Ovary (tissue), 7 donors: ENCODE measurements at regions not wholly inside any gene's neighbourhood (a gene's known extent, or its start where the extent isn't known, plus 50 kb on each side); places are given as distances from the start of the nearest gene placed in this dataset.

Source experiments
- DNase-seq, 5 donors: peaks; one replicate each; pipeline ENCODE4 v3.0.0-alpha.2; 2019 to 2020
- H3K27ac ChIP-seq, 2 donors: fragments of 200-600 bp; one replicate each; pipeline versions ENCODE4 v1.5.1 to v1.8.0; 2019 to 2022
- H3K27me3 ChIP-seq: fragments of 200-600 bp; one replicate; pipeline ENCODE4 v1.8.0; 2022
- H3K36me3 ChIP-seq: fragments of 200-600 bp; sonication (generic); one replicate; pipeline ENCODE4 v1.5.1; 2019
- H3K4me1 ChIP-seq: one replicate; pipeline ENCODE4 v1.8.1; 2013; ENCODE audit warnings: mild to moderate bottlenecking, moderate library complexity; ENCODE audit not compliant: insufficient read depth
- H3K4me3 ChIP-seq: fragments of 200-600 bp; sonication (generic); one replicate; pipeline ENCODE4 v1.5.1; 2017
- H3K9me3 ChIP-seq, 2 donors: fragments of 200-600 bp in 1 of 2; sonication (generic) in 1 of 2; one replicate each; pipeline versions ENCODE4 v1.5.1 to v1.8.1; 2013 to 2019; ENCODE audit warnings: mild to moderate bottlenecking in 1 of 2, moderate library complexity in 1 of 2
- CTCF ChIP-seq, 3 donors: fragments of 450-650 bp in 2 of 3; fragments of 200-600 bp in 1 of 3; IDR thresholded peaks; one replicate each; pipeline versions ENCODE4 v1.5.1 to v1.8.0; 2016 to 2022; ENCODE audit warnings: antibody characterized with exemption in 3 of 3, mild to moderate bottlenecking in 1 of 3
- EP300 ChIP-seq: sonication (generic); formaldehyde crosslinking; IDR thresholded peaks from one replicate; pipeline ENCODE4 v1.6.1; 2017; ENCODE audit warnings: antibody characterized with exemption
- POLR2A ChIP-seq: fragments of 450-650 bp; IDR thresholded peaks from one replicate; pipeline ENCODE4 v1.6.1; 2017; ENCODE audit warnings: antibody characterized with exemption, mild to moderate bottlenecking, moderate library complexity
- WGBS, 3 donors: extraction: QIAGEN DNeasy Blood & Tissue Kit in 1 of 3; methylation state at CpG; one replicate each; pipeline versions ENCODE4 v1.1.5 to v1.1.7; 2013 to 2017; 5-methylcytosine and 5-hydroxymethylcytosine counted together
- intact Hi-C, 4 donors: fragments of 100-400 bp; cut with DNase I; formaldehyde crosslinking; loops; one replicate each; pipeline versions ENCODE4 v1.11.0 to v1.15.1; 2022 to 2023
- donor health status: DM: no; HTN: no; CAD: no; lungs with moderate emphysema.
- donor health status: DM: no; HTN: no; CAD: no.
- donor health status: Bipolar disorder and iron deficiency.
- donor health status: DM: no; HTN: no; CAD: no.
- donor health status: DM: yes; HTN: yes; CAD: no.

- intact Hi-C loops, result no loop called here
- DNase-seq, result no peak
- Histone ChIP-seq H3K27ac (no peak overlapping the region), H3K4me3 (no peak overlapping the region), H3K4me1 (no peaks in the 10 kb centered on the region), H3K27me3 (no peaks in the 10 kb centered on the region), H3K9me3 (no peaks in the 10 kb centered on the region), H3K36me3 (no peaks in the 10 kb centered on the region)
- TF ChIP-seq EP300 (no peak), POLR2A (no peak), CTCF (IDR thresholded peaks at IDR 0.05) (no peak)
- WGBS, 3 donors, result 82 to 85% (median 84%) methylated on average over 5 of the region's 5 CpGs
Measured at GRCh38 chr3:34531156-34531555, 732.7 kb downstream of the PDCD6IP start.

GRCh38 chr3:34533451-34533850 lies 735.0 kb downstream of the PDCD6IP start:
- TF ChIP-seq POLR2A (no peak), CTCF (IDR thresholded peaks at IDR 0.05) (no peak), EP300 (no peak)
- Histone ChIP-seq H3K4me3 (no peak overlapping the region), H3K4me1 (no peaks in the 10 kb centered on the region), H3K9me3 (no peaks in the 10 kb centered on the region), H3K36me3 (no peaks in the 10 kb centered on the region), H3K27me3 (no peaks in the 10 kb centered on the region), H3K27ac (no peak overlapping the region)
- DNase-seq, result no peak
- intact Hi-C loops, result no loop called here
- WGBS, 3 donors, result 42 to 49% (median 48%) methylated on average over 2 of the region's 2 CpGs

GRCh38 chr3:34534013-34534412 lies 735.6 kb downstream of the PDCD6IP start:
- TF ChIP-seq POLR2A (no peak), CTCF (IDR thresholded peaks at IDR 0.05) (no peak), EP300 (no peak)
- H3K36me3 ChIP-seq, result no peaks in the 10 kb centered on the region
- 57 to 80% (median 64%) methylated on average over 1 of the region's 1 CpG for WGBS, 3 donors
- no peaks in the 10 kb centered on the region for H3K9me3 ChIP-seq
- no peaks in the 10 kb centered on the region for H3K27me3 ChIP-seq
- H3K4me3 ChIP-seq, result no peak overlapping the region
- DNase-seq, result no peak
- no peaks in the 10 kb centered on the region for H3K4me1 ChIP-seq
- intact Hi-C loops, result no loop called here
- H3K27ac ChIP-seq, result no peak overlapping the region

- DNase-seq, result no peak
- WGBS, 3 donors, result 82 to 84% (median 84%) methylated on average over 4 of the region's 4 CpGs
- no peaks in the 10 kb centered on the region for H3K27me3 ChIP-seq
- H3K9me3 ChIP-seq, result no peaks in the 10 kb centered on the region
- no peaks in the 10 kb centered on the region for H3K36me3 ChIP-seq
- TF ChIP-seq POLR2A (no peak), EP300 (no peak), CTCF (IDR thresholded peaks at IDR 0.05) (no peak)
- H3K27ac ChIP-seq, result no peak overlapping the region
- intact Hi-C loops, result no loop called here
- no peak overlapping the region for H3K4me3 ChIP-seq
- H3K4me1 ChIP-seq, result no peaks in the 10 kb centered on the region
Measured at GRCh38 chr3:34544136-34544535, 745.7 kb downstream of the PDCD6IP start.
